ENCODE measurements at regions not wholly inside any gene's neighbourhood (a gene's known extent, or its start where the extent isn't known, plus 50 kb on each side); places are given as distances from the start of the nearest gene placed in this dataset.

- in situ Hi-C loops (cut with MboI; ENCODE audit: low sequenced_read_pairs, unreplicated experiment): no loop called here
- no peak for DNase-seq (ENCODE audit: low spot score)
- no peak for TF ChIP-seq CTCF (IDR thresholded peaks at IDR 0.05; ENCODE audit: borderline replicate concordance, control extremely low read depth, extremely low read depth, insufficient read depth, missing control alignments)
Observed at GRCh38 chr5:30548580-30549305, 644.7 kb upstream of the CDH6 start.

- in situ Hi-C loops (cut with MboI; ENCODE audit: low sequenced_read_pairs, unreplicated experiment): no loop called here
- TF ChIP-seq CTCF (IDR thresholded peaks at IDR 0.05; ENCODE audit: borderline replicate concordance, control extremely low read depth, extremely low read depth, insufficient read depth, missing control alignments): no peak
- DNase-seq (ENCODE audit: low spot score): no peak
Observed at GRCh38 chr5:30540150-30540549, 653.3 kb upstream of the CDH6 start.

GRCh38 chr5:30539004-30539634 is 654.4 kb upstream of the CDH6 start:
- DNase-seq (ENCODE audit: low spot score): no peak
- in situ Hi-C loops (cut with MboI; ENCODE audit: low sequenced_read_pairs, unreplicated experiment): no loop called here
- no peak for TF ChIP-seq CTCF (IDR thresholded peaks at IDR 0.05; ENCODE audit: borderline replicate concordance, control extremely low read depth, extremely low read depth, insufficient read depth, missing control alignments)

- in situ Hi-C loops (cut with MboI; ENCODE audit: low sequenced_read_pairs, unreplicated experiment): no loop called here
- TF ChIP-seq CTCF (IDR thresholded peaks at IDR 0.05; ENCODE audit: borderline replicate concordance, control extremely low read depth, extremely low read depth, insufficient read depth, missing control alignments): no peak
- no peak for DNase-seq (ENCODE audit: low spot score)
Observed at GRCh38 chr5:30525353-30525752, 668.1 kb upstream of the CDH6 start.

GRCh38 chr5:30524428-30524827 is 669.1 kb upstream of the CDH6 start:
- no peak for DNase-seq (ENCODE audit: low spot score)
- no peak for TF ChIP-seq CTCF (IDR thresholded peaks at IDR 0.05; ENCODE audit: borderline replicate concordance, control extremely low read depth, extremely low read depth, insufficient read depth, missing control alignments)
- in situ Hi-C loops (cut with MboI; ENCODE audit: low sequenced_read_pairs, unreplicated experiment): no loop called here

- TF ChIP-seq CTCF (IDR thresholded peaks at IDR 0.05; ENCODE audit: borderline replicate concordance, control extremely low read depth, extremely low read depth, insufficient read depth, missing control alignments): no peak
Observed at GRCh38 chr5:30523061-30523460, 670.4 kb upstream of the CDH6 start.

More at GRCh38 chr5:30523061-30523460, 670.4 kb upstream of the CDH6 start:
- no peak for DNase-seq (ENCODE audit: low spot score)
- in situ Hi-C loops (cut with MboI; ENCODE audit: low sequenced_read_pairs, unreplicated experiment): no loop called here

Measured in GM13976 (cell line).